ENCODE measurements at regions not wholly inside any gene's neighbourhood (a gene's known extent, or its start where the extent isn't known, plus 50 kb on each side); places are given as distances from the start of the nearest gene placed in this dataset.

GRCh38 chr20:11051136-11051535 is 377.3 kb upstream of the JAG1 start:
- in situ Hi-C loops (cut with MboI; ENCODE audit: low sequenced_read_pairs): no loop called here
- no peaks in the 10 kb centered on the region for H3K27me3 ChIP-seq (ENCODE audit: control insufficient read depth, insufficient read depth, low read length)
- no peaks in the 10 kb centered on the region for H3K79me1 ChIP-seq (ENCODE audit: low read depth in 1 of 2, low read length in 2 of 2)
- H2AK9ac ChIP-seq (replicated peaks; ENCODE audit: low read depth, low read length, poor library complexity): no peak overlapping the region
- no peak overlapping the region for H4K91ac ChIP-seq (ENCODE audit: insufficient read depth, low read depth, low read length)
- H2BK5ac ChIP-seq (ENCODE audit: low read depth, low read length, poor library complexity, severe bottlenecking): no peak overlapping the region
- DNase-seq (no peak), ATAC-seq (ENCODE audit: low read depth) (no peak)
- no peak overlapping the region for H3K18ac ChIP-seq (ENCODE audit: low read depth, low read length)
- no CpG with 5 or more reads among the region's 3 CpGs for WGBS, 2 experiments (ENCODE audit: extremely low coverage in 2 of 2, insufficient read length in 1 of 2)
- no peak overlapping the region for H2BK15ac ChIP-seq (ENCODE audit: low read depth, low read length)
- H4K20me1 ChIP-seq (ENCODE audit: insufficient read depth, low read length): no peaks in the 10 kb centered on the region
- intact Hi-C loops (cut with micrococcal nuclease): no loop called here
- no peak overlapping the region for H2BK20ac ChIP-seq (ENCODE audit: low read depth, low read length)
- no peak overlapping the region for H2AK5ac ChIP-seq (ENCODE audit: low read depth, low read length)
- H3K9me1 ChIP-seq (ENCODE audit: insufficient read depth, low read length): no peaks in the 10 kb centered on the region
- no peak overlapping the region for H3K4ac ChIP-seq (ENCODE audit: low read depth, low read length)
- no peak overlapping the region for H3K4me2 ChIP-seq (ENCODE audit: low read depth, low read length)
- no peak for TF ChIP-seq CTCF (conservative IDR thresholded peaks at IDR 0.05; ENCODE audit: low read depth, low read length)
- no peak for TF ChIP-seq MAFK (IDR thresholded peaks at IDR 0.05; ENCODE audit: low read depth, low read length)
- no peak for TF ChIP-seq CHD1 (IDR thresholded peaks at IDR 0.05; ENCODE audit: low read depth, low read length)
- TF ChIP-seq POLR2A (IDR thresholded peaks at IDR 0.05; ENCODE audit: low read depth, low read length): no peak
- no peak for TF ChIP-seq NFE2L2 (IDR thresholded peaks at IDR 0.05; ENCODE audit: low read depth, low read length)
- no peak overlapping the region for H2AFZ ChIP-seq (replicated peaks; ENCODE audit: low read length, poor library complexity)
- no peaks in the 10 kb centered on the region for H3K9me3 ChIP-seq (ENCODE audit: control insufficient read depth, insufficient read depth, low read length)
- no peaks in the 10 kb centered on the region for H3K36me3 ChIP-seq (ENCODE audit: control insufficient read depth, insufficient read depth, low read length)
- H2BK120ac ChIP-seq (ENCODE audit: low read depth, low read length): no peak overlapping the region
- BruUV-seq (replicated peaks): no TSS peak
- CTCF ChIA-PET: interaction anchor here (0.6 kb wide), 1 partner anchor 13 kb away, joined by 3 read pairs; no protein-coding TSS in a partner anchor
- no peak overlapping the region for H3K23ac ChIP-seq (ENCODE audit: low read depth, low read length)
- H3K9ac ChIP-seq (ENCODE audit: low read depth, low read length): no peak overlapping the region
- H3K27ac ChIP-seq (ENCODE audit: insufficient read depth, low read length): no peak overlapping the region
- H4K5ac ChIP-seq (ENCODE audit: low read depth, low read length): no peak overlapping the region
- H3K4me1 ChIP-seq (ENCODE audit: control insufficient read depth, insufficient read depth, low read length): no peaks in the 10 kb centered on the region
- POLR2A ChIA-PET (ENCODE audit: unreplicated experiment): no interaction called here
- H4K8ac ChIP-seq (ENCODE audit: low read depth in 2 of 2, low read length in 2 of 2): no peak overlapping the region
- H3K4me3 ChIP-seq (ENCODE audit: insufficient read depth, low read depth, low read length): no peak overlapping the region
- H3K14ac ChIP-seq (replicated peaks; ENCODE audit: low read depth, low read length): no peak overlapping the region
- no peak overlapping the region for H3K56ac ChIP-seq (ENCODE audit: extremely low read depth, insufficient read depth, low read length)
- dilution Hi-C loops (cut with HindIII; ENCODE audit: low sequenced_read_pairs, unreplicated experiment): no loop called here
